ENCODE measurements at regions not wholly inside any gene's neighbourhood (a gene's known extent, or its start where the extent isn't known, plus 50 kb on each side); places are given as distances from the start of the nearest gene placed in this dataset.

DNA sequence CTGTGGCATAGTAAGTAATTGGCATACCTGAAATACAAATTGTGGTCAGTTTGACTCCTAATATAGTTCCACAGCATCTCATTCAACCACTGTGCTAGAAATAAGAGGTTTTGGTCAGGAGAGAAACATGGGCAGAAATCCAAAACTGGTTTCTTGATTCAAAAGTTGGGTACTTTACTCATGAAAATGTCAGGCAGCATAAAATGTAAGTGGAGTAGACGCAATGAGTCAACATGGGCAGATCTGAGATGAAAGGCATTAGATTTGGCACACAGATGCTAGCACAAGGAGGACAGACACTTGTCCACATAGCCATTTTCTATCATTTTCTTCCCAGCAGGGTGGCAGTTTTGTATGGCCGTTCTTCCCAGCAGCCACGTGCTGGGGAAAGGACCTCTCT lies 255.8 kb upstream of the CDIN1 start:
- H3K4me3 ChIP-seq (ENCODE audit: low read depth, low read length) = no peak overlapping the region
- ChIA-PET CTCF (no interaction called here), POLR2A (no interaction called here)
- no peak for DNase-seq (ENCODE audit: low read depth, low spot score)
- TF ChIP-seq, protein P1, sequence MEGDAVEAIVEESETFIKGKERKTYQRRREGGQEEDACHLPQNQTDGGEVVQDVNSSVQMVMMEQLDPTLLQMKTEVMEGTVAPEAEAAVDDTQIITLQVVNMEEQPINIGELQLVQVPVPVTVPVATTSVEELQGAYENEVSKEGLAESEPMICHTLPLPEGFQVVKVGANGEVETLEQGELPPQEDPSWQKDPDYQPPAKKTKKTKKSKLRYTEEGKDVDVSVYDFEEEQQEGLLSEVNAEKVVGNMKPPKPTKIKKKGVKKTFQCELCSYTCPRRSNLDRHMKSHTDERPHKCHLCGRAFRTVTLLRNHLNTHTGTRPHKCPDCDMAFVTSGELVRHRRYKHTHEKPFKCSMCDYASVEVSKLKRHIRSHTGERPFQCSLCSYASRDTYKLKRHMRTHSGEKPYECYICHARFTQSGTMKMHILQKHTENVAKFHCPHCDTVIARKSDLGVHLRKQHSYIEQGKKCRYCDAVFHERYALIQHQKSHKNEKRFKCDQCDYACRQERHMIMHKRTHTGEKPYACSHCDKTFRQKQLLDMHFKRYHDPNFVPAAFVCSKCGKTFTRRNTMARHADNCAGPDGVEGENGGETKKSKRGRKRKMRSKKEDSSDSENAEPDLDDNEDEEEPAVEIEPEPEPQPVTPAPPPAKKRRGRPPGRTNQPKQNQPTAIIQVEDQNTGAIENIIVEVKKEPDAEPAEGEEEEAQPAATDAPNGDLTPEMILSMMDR (IDR thresholded peaks at IDR 0.05; ENCODE audit: insufficient read depth, low read length, missing control alignments) = no peak

DNA sequence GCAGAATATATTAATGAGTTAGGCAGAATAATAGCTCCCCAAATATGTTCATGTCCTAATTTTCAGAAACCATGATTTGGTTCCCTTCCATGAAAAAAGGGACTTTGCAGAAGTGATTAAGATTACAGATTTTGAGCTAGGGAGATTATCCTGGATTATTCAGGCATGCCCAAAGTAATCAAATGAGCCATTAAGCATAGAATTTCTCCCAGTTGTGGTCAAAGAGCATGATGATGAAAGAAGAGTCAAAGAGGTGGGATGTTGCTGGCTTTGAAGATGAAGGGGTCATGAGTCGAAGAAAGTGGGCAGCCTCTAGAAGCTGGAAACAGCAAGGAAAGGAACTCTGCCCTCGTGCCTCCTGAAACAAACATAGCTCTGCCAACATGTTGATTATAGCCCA lies 254.2 kb upstream of the CDIN1 start:
- CTCF ChIA-PET = no interaction called here
- no peak overlapping the region for H3K4me3 ChIP-seq (ENCODE audit: low read depth, low read length)
- TF ChIP-seq, protein P1 (IDR thresholded peaks at IDR 0.05; ENCODE audit: insufficient read depth, low read length, missing control alignments) = no peak
- POLR2A ChIA-PET = no interaction called here
- DNase-seq (ENCODE audit: low read depth, low spot score) = no peak

DNA sequence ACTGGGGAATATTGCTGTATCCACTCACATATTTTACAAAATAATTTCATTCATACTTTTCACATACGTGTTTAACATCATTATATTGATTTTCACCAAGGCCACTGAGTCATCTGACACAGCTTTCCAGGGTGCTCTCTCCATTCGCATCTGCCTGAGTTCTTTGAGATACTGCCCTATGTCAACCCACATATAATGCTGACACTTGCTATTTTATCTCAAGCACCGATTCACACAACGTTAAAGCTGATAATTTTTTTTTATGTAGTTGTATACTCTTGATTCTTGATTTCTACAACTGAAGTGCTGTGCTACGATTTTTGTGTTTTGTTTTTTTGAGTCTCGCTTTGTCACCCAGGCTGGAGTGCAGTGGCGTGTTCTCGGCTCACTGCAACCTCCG lies 249.8 kb upstream of the CDIN1 start:
- ChIA-PET CTCF (no interaction called here), POLR2A (no interaction called here)
- no peak for DNase-seq (ENCODE audit: low read depth, low spot score)
- H3K4me3 ChIP-seq (ENCODE audit: low read depth, low read length) = no peak overlapping the region
- TF ChIP-seq, protein P1 (IDR thresholded peaks at IDR 0.05; ENCODE audit: insufficient read depth, low read length, missing control alignments) = no peak

- DNase-seq (ENCODE audit: low read depth, low spot score) = no peak
- POLR2A ChIA-PET = interaction anchor here (1.0 kb wide), 1 partner anchor 27 kb away, joined by 4 read pairs; no protein-coding TSS in a partner anchor
- TF ChIP-seq, protein P1 (IDR thresholded peaks at IDR 0.05; ENCODE audit: insufficient read depth, low read length, missing control alignments) = no peak
- no peak overlapping the region for H3K4me3 ChIP-seq (ENCODE audit: low read depth, low read length)
- CTCF ChIA-PET = interaction anchor here (2.1 kb wide), 1 partner anchor 579 kb away, joined by 5 read pairs; no protein-coding TSS in a partner anchor
These were observed 248.8 kb upstream of the CDIN1 start for GRCh38 chr15:36330598-36330997.

DNA sequence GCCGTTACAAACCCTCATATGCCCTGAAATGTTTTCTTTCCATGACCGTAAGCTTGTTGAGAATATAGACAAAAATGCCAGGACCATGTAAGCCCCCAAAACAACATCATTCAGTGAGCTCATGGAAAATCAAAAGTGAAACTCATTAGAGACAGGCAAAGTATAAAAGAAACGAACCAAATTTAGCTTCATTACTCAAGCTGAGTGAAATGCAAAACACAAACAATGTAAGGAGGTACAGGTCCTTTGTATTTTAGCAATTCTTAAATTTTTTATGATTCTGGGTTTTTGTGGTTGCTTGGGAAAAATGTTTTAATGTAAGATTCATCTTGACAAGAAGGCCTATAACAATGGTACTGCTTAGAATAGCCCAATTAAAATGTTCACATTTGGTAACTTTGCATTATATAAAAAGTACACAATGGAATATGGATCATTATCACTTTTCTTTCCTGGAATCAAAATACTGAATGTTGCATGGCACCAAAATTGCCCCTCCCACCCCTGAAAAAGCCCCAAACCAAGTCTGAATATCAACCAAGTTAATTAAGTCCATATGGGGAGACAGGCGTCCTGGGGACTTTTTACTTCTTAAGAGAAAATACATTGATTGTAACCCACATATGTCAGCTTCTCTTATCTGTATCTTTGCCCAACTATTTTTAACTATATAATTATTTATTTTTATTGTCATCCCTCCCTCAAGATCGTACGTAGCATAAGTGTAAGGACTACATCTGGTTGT lies 247.7 kb upstream of the CDIN1 start:
- no peak overlapping the region for H3K4me3 ChIP-seq (ENCODE audit: low read depth, low read length)
- ChIA-PET CTCF (interaction anchor here (2.1 kb wide), 1 partner anchor 580 kb away, joined by 5 read pairs; no protein-coding TSS in a partner anchor), POLR2A (interaction anchor here (1.0 kb wide), 1 partner anchor 26 kb away, joined by 4 read pairs; no protein-coding TSS in a partner anchor)
- no peak for DNase-seq (ENCODE audit: low read depth, low spot score)
- TF ChIP-seq, protein P1 (IDR thresholded peaks at IDR 0.05; ENCODE audit: insufficient read depth, low read length, missing control alignments) = no peak

DNA sequence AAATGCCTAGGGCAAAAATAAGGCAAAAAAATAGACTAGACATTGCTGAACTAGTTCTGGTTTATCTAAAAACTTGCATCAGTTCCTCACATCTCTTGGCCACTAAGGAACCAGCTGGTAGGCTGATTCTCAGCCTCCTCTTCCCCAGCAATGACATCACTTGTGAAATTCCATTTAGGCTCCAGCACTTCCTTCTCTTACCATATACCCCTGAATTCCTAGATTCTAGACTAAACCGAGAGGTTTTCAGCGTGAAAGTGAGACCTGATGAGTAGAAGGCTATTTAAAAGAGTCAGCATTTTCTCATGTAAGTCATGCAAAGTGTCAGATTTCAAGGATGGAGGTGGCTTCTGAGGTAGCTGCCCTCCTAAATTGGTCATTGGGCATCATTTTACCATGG lies 247.1 kb upstream of the CDIN1 start:
- TF ChIP-seq, protein P1 (IDR thresholded peaks at IDR 0.05; ENCODE audit: insufficient read depth, low read length, missing control alignments) = no peak
- no peak for DNase-seq (ENCODE audit: low read depth, low spot score)
- no peak overlapping the region for H3K4me3 ChIP-seq (ENCODE audit: low read depth, low read length)
- ChIA-PET CTCF (interaction anchor here (2.1 kb wide), 1 partner anchor 581 kb away, joined by 5 read pairs; no protein-coding TSS in a partner anchor), POLR2A (no interaction called here)

Data from AG04449 (cell line).